ENCODE measurements at regions not wholly inside any gene's neighbourhood (a gene's known extent, or its start where the extent isn't known, plus 50 kb on each side); places are given as distances from the start of the nearest gene placed in this dataset.

DNA sequence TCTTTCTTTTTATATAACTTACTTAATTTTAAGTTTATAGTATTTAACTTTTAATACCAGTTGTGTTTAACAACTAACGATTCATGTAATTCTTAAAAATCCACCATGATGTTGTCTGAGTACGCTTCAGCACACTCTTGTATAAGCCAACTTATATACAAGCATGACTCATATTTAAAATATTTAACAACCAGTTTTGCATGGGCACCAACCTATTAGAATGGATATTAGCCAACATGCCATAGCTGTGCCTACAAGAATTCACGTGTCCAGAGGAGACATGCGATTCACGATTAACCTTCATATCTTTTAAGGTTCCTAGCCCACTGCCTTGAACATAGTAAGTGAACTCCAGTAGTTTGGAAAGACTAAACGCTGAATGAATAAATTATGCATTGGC, 1023.2 kb downstream of the TBL1XR1 start:
- Histone ChIP-seq H3K27me3 (no peaks in the 10 kb centered on the region), H3K9me3 (no peaks in the 10 kb centered on the region), H3K4me2 (no peak overlapping the region), H4K20me1 (no peaks in the 10 kb centered on the region), H3K4me1 (no peaks in the 10 kb centered on the region), H3K9ac (no peak overlapping the region), H3K27ac (no peak overlapping the region), H3K4me3 (no peak overlapping the region), H3K36me3 (no peaks in the 10 kb centered on the region)
- TF ChIP-seq Cebpa-rat (IDR thresholded peaks at IDR 0.05): no peak

DNA sequence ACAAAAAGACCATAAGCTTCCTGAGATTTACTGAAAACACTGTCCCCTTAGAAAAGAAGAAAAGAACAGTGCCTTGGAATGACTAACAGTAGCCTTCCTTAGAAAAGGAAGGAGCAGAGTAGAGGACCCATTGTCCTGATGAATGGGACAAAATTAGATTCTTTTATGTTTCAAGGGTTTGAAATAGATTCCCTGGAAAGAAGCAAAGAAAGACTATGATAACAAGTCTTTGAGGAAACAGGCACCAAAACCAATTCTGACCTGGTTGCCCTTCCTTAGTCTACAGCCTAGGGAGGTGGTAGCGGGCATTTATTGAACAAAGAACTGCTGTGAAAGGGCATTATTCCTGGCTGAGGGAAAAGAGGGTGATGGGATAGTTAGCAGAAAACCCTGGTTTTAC, 1024.8 kb downstream of the TBL1XR1 start:
- no peaks in the 10 kb centered on the region for H3K27me3 ChIP-seq
- H3K27ac ChIP-seq: no peak overlapping the region
- H4K20me1 ChIP-seq: no peaks in the 10 kb centered on the region
- TF ChIP-seq Cebpa-rat (IDR thresholded peaks at IDR 0.05): no peak
- H3K4me2 ChIP-seq: no peak overlapping the region
- no peaks in the 10 kb centered on the region for H3K9me3 ChIP-seq
- H3K4me1 ChIP-seq: no peaks in the 10 kb centered on the region
- H3K4me3 ChIP-seq: no peak overlapping the region
- H3K9ac ChIP-seq: no peak overlapping the region
- H3K36me3 ChIP-seq: no peaks in the 10 kb centered on the region

DNA sequence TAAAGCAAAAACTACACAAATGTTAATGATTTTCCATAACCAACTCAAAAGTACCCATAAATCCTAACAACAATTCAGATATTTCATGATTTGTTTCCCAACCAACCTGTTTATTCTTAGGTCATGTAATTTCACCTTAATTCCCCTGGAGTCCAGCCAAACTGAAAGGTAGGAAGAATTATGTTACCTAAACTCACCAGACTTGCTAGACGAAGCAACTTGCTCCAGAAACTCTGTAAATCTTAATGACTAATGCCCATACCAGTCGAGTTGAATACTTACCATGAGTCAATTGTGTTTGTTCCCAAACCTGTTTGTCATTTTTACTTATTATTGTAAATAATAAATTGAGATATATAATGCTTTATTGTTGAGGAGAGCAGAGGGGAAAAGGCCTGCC, 1030.0 kb downstream of the TBL1XR1 start:
- H3K4me2 ChIP-seq: no peak overlapping the region
- H3K27me3 ChIP-seq: no peaks in the 10 kb centered on the region
- H3K4me1 ChIP-seq: no peaks in the 10 kb centered on the region
- H3K27ac ChIP-seq: no peak overlapping the region
- H3K4me3 ChIP-seq: no peak overlapping the region
- no peaks in the 10 kb centered on the region for H3K36me3 ChIP-seq
- TF ChIP-seq Cebpa-rat (IDR thresholded peaks at IDR 0.05): no peak
- no peaks in the 10 kb centered on the region for H3K9me3 ChIP-seq
- no peaks in the 10 kb centered on the region for H4K20me1 ChIP-seq
- no peak overlapping the region for H3K9ac ChIP-seq

DNA sequence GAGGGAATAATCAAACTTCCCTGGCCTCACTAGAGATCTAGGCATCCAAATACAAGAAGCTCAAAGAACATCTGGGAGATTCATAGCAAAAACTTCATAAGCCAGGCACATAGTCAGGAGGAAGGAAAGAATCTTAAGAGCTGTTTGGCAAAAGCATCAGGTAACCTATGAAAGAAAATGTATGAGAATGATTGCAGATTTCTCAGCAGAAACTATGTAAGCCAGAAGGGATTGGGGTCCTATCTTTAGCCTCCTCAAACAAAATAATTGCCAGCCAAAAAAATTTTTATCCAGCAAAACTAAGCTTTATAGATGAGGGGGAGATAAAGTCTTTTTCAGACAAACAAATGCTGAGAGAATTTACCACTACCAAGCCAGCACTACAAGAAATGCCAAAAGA, 1036.3 kb downstream of the TBL1XR1 start:
- Histone ChIP-seq H4K20me1 (no peaks in the 10 kb centered on the region), H3K4me2 (no peak overlapping the region), H3K27me3 (no peaks in the 10 kb centered on the region), H3K9me3 (no peaks in the 10 kb centered on the region), H3K9ac (no peak overlapping the region), H3K4me3 (no peak overlapping the region), H3K4me1 (peaks cover 10% of the 10 kb centered on the region; the same call in 1 of the 2 replicates), H3K36me3 (no peaks in the 10 kb centered on the region), H3K27ac (no peak overlapping the region)
- TF ChIP-seq Cebpa-rat (IDR thresholded peaks at IDR 0.05): no peak

DNA sequence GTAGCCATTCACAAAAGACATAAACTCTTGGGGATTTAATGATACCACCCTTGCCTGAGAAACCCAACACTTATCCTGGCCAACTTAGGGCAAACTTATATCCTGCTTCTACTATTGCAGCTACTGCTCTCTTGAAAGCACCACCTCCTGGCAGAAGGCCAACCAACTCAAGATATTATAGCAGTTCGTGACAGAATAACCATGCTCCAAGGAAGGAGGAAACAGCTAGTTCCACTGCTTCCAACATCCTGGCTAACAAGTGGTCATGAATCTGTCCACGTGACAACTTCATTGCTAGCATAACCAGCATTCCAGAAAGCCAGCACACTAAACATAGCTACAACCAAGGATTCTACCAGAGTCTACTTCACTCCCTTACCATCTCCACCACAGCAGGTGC, 1037.5 kb downstream of the TBL1XR1 start:
- H3K9me3 ChIP-seq: no peaks in the 10 kb centered on the region
- H3K27me3 ChIP-seq: no peaks in the 10 kb centered on the region
- no peak overlapping the region for H3K4me2 ChIP-seq
- no peak overlapping the region for H3K27ac ChIP-seq
- no peaks in the 10 kb centered on the region for H4K20me1 ChIP-seq
- H3K36me3 ChIP-seq: no peaks in the 10 kb centered on the region
- H3K9ac ChIP-seq: no peak overlapping the region
- TF ChIP-seq Cebpa-rat (IDR thresholded peaks at IDR 0.05): no peak
- H3K4me3 ChIP-seq: no peak overlapping the region
- peaks cover 10% of the 10 kb centered on the region; the same call in 1 of the 2 replicates for H3K4me1 ChIP-seq

DNA sequence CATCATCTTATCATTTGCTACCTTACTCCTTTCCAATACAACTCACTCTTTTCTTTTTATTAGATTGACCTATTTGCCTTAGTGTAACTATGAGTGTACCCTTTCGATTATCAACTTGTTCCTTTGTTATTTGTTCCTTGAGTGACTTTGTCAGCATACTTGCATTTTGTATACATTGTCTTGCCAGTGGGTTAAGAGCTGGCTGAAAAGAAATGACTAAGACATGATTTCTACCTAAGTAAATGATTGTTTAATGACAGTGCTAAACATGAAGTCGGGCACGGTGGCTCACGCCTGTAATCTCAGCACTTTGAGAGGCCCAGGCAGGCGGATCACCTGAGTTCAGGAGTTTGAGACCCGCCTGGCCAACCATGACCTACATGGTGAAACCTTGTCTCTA, 1042.3 kb downstream of the TBL1XR1 start:
- no peak for TF ChIP-seq Cebpa-rat (IDR thresholded peaks at IDR 0.05)
- no peaks in the 10 kb centered on the region for H3K36me3 ChIP-seq
- H4K20me1 ChIP-seq: no peaks in the 10 kb centered on the region

DNA sequence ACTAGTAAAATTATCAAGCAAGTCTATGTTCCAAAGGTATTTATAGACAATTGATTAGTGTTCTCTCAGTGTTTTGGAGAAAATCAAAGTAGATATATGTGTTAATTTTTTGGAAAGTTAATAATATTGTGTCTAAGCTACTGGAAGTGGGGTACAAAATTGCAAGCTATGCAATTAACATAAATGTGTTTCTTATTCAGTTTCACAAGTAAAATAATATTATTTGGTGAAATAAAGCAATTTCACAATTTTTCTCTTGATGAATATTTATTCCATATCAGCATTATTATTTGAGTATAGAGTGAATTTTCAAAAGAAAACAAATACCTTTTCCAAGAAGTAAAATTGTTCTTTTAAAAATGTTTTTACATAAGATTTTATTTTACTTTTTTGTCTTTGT, 1047.7 kb downstream of the TBL1XR1 start:
- Histone ChIP-seq H3K27ac (no peak overlapping the region), H3K4me1 (no peaks in the 10 kb centered on the region), H3K9me3 (no peaks in the 10 kb centered on the region), H3K36me3 (no peaks in the 10 kb centered on the region), H3K27me3 (no peaks in the 10 kb centered on the region), H3K4me2 (no peak overlapping the region), H4K20me1 (no peaks in the 10 kb centered on the region), H3K9ac (no peak overlapping the region), H3K4me3 (no peak overlapping the region)
- no peak for TF ChIP-seq Cebpa-rat (IDR thresholded peaks at IDR 0.05)

More for the DNA sequence above, 1042.3 kb downstream of the TBL1XR1 start:
- H3K4me3 ChIP-seq: no peak overlapping the region
- H3K4me1 ChIP-seq: peaks cover 7% of the 10 kb centered on the region; the same call in 1 of the 2 replicates
- H3K9ac ChIP-seq: no peak overlapping the region
- no peaks in the 10 kb centered on the region for H3K9me3 ChIP-seq
- no peaks in the 10 kb centered on the region for H3K27me3 ChIP-seq
- no peak overlapping the region for H3K27ac ChIP-seq
- no peak overlapping the region for H3K4me2 ChIP-seq

DNA sequence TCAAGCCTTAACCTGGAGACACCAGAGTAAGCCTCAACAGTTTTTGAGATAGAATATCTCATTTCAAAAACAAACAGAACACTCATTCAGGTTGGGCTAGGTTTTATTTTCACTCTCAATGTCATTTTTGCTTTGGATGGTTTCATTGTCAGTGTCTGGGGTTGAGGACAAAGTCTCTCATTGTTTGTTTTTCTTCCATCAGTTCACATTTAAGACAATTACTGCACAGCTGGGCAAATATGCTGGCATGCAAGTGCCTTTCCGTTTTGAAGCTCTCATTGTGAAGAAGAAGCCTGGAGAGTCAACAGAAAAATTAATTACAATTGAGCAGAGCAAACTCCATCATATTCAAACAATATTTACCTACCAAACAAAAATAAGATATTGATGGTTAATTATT, 1050.0 kb downstream of the TBL1XR1 start:
- no peak for TF ChIP-seq Cebpa-rat (IDR thresholded peaks at IDR 0.05)
- Histone ChIP-seq H3K4me1 (no peaks in the 10 kb centered on the region), H3K27ac (no peak overlapping the region), H3K4me2 (no peak overlapping the region), H3K9ac (no peak overlapping the region), H3K9me3 (no peaks in the 10 kb centered on the region), H3K27me3 (no peaks in the 10 kb centered on the region), H3K36me3 (no peaks in the 10 kb centered on the region), H4K20me1 (no peaks in the 10 kb centered on the region), H3K4me3 (no peak overlapping the region)

DNA sequence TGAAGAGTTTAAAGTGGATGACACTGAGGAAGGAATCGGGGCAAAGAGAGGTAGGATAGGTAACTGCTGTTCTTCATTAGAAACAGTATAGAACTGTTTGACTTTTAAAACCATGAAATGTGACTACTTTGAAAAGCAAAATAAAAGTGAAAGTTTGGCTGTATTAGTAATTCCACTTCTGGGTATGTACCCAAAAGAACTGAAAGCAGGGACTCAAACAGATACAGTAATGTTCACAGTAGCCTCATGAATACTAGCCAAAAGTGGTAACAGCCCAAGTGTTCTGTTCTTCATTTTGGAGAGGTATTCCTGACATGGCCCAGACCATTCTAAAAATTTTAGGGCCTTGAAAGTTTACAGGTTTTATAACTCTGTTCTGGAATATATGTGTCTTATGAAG, 1055.4 kb downstream of the TBL1XR1 start:
- Histone ChIP-seq H4K20me1 (no peaks in the 10 kb centered on the region), H3K4me3 (no peak overlapping the region), H3K27ac (no peak overlapping the region), H3K4me1 (no peaks in the 10 kb centered on the region), H3K27me3 (no peaks in the 10 kb centered on the region), H3K4me2 (no peak overlapping the region), H3K9me3 (no peaks in the 10 kb centered on the region), H3K36me3 (no peaks in the 10 kb centered on the region), H3K9ac (no peak overlapping the region)
- no peak for TF ChIP-seq Cebpa-rat (IDR thresholded peaks at IDR 0.05)

DNA sequence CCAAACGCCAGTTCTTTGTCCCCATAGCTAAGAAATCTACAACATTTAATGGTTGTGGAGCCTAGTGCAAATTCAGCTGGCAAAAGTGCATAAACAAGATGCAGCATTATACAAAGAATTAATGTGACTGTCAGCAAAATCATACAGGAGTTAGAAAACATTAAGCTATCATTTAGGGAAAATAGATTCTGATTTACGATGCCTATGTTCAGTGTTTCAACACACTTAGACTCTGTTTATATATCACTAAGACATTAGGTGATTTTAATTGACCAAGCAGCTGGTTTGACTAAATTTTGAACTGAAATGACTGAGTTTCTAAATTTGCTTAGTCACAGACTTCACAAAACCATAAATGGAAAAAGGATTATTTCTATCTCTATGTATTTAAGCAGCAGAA, 1076.8 kb downstream of the TBL1XR1 start:
- H3K4me2 ChIP-seq: no peak overlapping the region
- no peak overlapping the region for H3K9ac ChIP-seq
- no peaks in the 10 kb centered on the region for H3K27me3 ChIP-seq
- no peak overlapping the region for H3K4me3 ChIP-seq
- no peak overlapping the region for H3K27ac ChIP-seq
- no peaks in the 10 kb centered on the region for H3K9me3 ChIP-seq
- no peak for TF ChIP-seq Cebpa-rat (IDR thresholded peaks at IDR 0.05)
- no peaks in the 10 kb centered on the region for H3K36me3 ChIP-seq
- H4K20me1 ChIP-seq: no peaks in the 10 kb centered on the region
- no peaks in the 10 kb centered on the region for H3K4me1 ChIP-seq

DNA sequence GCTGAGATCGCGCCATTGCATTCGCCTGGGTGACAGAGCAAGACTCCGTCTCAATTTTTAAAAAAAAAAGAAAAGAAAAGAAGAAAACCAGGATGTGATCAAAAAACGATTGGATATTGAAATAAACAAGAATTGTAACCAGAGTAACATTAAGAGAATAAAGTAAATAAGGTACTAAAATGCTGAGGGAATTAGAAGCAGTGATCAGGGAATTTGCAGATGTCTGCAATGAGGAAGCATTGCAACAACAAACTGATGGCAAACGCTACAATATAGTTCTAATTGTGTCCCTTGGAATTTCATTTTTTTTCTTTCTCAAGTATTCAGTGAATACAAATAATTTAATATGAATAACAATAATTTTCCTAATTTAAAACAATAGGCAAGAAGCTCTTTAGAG, 1077.5 kb downstream of the TBL1XR1 start:
- no peaks in the 10 kb centered on the region for H3K9me3 ChIP-seq
- no peak for TF ChIP-seq Cebpa-rat (IDR thresholded peaks at IDR 0.05)
- no peak overlapping the region for H3K9ac ChIP-seq
- H3K4me3 ChIP-seq: no peak overlapping the region
- H3K4me1 ChIP-seq: no peaks in the 10 kb centered on the region
- no peaks in the 10 kb centered on the region for H4K20me1 ChIP-seq
- no peaks in the 10 kb centered on the region for H3K36me3 ChIP-seq
- H3K27ac ChIP-seq: no peak overlapping the region
- H3K4me2 ChIP-seq: no peak overlapping the region
- no peaks in the 10 kb centered on the region for H3K27me3 ChIP-seq
